Fibroblast of lung (primary cell): ENCODE measurements at regions not wholly inside any gene's neighbourhood (a gene's known extent, or its start where the extent isn't known, plus 50 kb on each side); places are given as distances from the start of the nearest gene placed in this dataset.

ENCODE experiments used
- EZH2 ChIP-seq: IDR thresholded peaks from 2 replicates; pipeline ENCODE4 v1.5.1; 2012; ENCODE audit warnings: low read length, control low read depth, mild to moderate bottlenecking; ENCODE audit errors: missing control alignments
- TF ChIP-seq, protein P1 (sequence below), 2 donors: IDR thresholded peaks in 1 of 2; conservative IDR thresholded peaks in 1 of 2; 1 replicate in 1 of 2; 2 replicates in 1 of 2; pipeline ENCODE4 v1.5.1; 2011 to 2012; ENCODE audit warnings: low read length in 2 of 2, control low read depth in 1 of 2, inconsistent platforms in 1 of 2, low read depth in 1 of 2, mild to moderate bottlenecking in 1 of 2

DNA sequence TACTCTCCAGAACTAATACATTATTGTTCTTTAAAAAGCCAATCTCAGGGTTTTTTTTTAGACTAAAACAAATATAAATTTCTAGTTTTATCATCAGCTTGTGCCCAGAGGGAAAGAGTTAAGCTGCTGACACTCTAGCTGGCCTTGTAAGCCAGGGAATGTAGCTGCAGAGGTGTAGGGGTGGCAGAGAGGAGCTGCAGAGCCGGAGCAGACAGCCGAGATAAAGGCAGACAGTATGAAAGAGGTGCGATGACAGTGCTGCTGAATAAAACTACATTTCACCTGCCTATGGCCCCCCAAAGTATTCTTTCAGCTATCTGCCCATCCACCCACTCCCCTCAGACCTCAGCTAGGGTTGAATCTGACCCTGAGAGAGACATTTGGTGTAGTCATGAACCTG, 653.7 kb upstream of the ZWINT start:
- TF ChIP-seq, protein P1, sequence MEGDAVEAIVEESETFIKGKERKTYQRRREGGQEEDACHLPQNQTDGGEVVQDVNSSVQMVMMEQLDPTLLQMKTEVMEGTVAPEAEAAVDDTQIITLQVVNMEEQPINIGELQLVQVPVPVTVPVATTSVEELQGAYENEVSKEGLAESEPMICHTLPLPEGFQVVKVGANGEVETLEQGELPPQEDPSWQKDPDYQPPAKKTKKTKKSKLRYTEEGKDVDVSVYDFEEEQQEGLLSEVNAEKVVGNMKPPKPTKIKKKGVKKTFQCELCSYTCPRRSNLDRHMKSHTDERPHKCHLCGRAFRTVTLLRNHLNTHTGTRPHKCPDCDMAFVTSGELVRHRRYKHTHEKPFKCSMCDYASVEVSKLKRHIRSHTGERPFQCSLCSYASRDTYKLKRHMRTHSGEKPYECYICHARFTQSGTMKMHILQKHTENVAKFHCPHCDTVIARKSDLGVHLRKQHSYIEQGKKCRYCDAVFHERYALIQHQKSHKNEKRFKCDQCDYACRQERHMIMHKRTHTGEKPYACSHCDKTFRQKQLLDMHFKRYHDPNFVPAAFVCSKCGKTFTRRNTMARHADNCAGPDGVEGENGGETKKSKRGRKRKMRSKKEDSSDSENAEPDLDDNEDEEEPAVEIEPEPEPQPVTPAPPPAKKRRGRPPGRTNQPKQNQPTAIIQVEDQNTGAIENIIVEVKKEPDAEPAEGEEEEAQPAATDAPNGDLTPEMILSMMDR (conservative IDR thresholded peaks at IDR 0.05 in 1 of 2, IDR thresholded peaks at IDR 0.05 in 1 of 2; ENCODE audit: low read depth in 1 of 2, low read length in 2 of 2): no peak
- no peak for TF ChIP-seq EZH2
